Inferior parietal cortex (tissue), 1 donor: ENCODE measurements at regions not wholly inside any gene's neighbourhood (a gene's known extent, or its start where the extent isn't known, plus 50 kb on each side); places are given as distances from the start of the nearest gene placed in this dataset.
A peak's percentile ranks its signal among the peaks of the same experiment; 100 is the strongest.
"Not testable (repeated sequence)": the region's sequence is repeated elsewhere in the genome, so short reads cannot be mapped to it uniquely, and the experiment has no call there.

Source experiments
- DNase-seq: peaks from one replicate; pipeline ENCODE4 v3.0.0-alpha.2; 2016; ENCODE audit errors: extremely low spot score

GRCh38 chr13:62444805-62445204 is 1029.2 kb upstream of the PCDH20 start:
- no peak for DNase-seq

- DNase-seq = no peak
These were observed 1018.4 kb upstream of the PCDH20 start for GRCh38 chr13:62434081-62434480.

DNA sequence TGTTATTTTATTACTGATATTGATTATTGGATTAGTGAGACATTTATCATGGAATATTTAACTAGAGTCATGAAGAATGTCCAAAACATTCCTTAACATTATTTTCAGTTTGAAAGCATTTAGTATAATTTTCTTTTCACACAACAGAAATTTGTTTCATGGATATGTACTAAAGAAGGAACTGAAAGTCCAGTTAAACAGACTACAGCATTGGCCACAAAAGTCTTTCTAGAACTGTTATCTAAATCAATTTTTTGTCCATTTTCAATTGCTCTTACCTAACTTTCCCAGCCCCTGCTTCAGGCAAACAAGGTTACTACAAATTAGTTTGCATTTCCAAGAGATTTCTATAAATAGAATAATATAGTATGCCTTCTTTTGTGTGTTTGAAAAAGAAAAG is 1018.0 kb upstream of the PCDH20 start:
- DNase-seq = no peak

DNA sequence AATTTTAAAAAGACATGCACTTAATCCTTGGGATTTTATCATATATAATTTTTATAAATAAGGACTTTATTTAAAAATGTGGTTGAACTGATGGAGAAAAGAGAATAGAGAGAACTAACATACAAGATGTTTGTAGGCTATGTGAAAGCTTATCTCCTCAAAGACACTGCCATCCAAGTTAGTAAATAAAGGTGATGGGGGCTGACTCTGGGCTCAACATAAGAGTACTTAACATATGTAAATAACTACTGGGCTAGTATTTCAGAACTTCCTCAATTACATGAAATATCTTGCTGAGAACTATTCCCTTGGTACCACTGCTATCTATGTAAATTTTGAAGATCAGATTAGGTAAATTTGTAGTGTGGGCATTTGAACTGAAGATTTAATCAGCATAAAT is 1017.3 kb upstream of the PCDH20 start:
- no peak for DNase-seq

- no peak for DNase-seq
These were observed 1016.6 kb upstream of the PCDH20 start for GRCh38 chr13:62432295-62432694.

DNA sequence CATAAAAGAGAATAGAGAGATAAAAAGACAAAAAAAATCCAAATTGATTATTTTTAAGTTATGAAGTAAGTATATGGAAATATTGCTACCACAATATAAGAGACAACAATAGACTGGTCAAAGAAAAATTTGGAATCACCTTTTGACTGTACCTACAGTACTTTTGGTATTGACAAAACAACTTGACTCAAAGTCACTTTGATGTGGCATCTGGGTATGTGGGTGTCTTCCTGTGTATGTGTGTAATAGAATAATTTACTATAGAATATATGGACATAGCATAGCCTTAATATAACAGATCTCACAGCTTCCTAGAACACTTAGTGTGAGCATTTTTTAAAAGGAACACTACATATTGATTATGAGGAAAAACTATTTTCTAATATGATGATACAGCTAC is 1016.2 kb upstream of the PCDH20 start:
- no peak for DNase-seq

GRCh38 chr13:62418872-62419271 is 1003.2 kb upstream of the PCDH20 start:
- no peak for DNase-seq

- no peak for DNase-seq
These were observed 1002.7 kb upstream of the PCDH20 start for GRCh38 chr13:62418376-62418775.

- no peak for DNase-seq
These were observed 992.2 kb upstream of the PCDH20 start for GRCh38 chr13:62407871-62408270.

DNA sequence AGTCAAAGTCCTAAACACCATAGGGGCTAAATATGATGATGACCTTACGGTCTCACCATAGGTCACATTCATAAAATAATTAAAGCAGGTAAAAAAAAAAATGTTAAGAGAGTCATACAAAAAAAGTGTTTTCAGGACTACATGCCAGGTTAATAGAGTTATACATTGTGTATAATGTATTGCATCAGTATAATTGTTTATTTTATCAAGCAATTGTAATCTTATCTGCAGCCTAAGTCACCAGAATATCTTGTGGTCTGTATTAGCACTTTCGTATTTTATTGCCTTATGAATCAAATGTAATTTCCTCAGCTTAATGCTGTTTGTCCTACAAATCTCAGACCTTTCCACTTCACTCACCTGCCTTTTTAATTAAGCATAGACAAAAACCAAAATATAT is 972.9 kb upstream of the PCDH20 start:
- DNase-seq = no peak

GRCh38 chr13:62387647-62388046 is 972.0 kb upstream of the PCDH20 start:
- DNase-seq = peak; percentile 47

- not testable (repeated sequence) for DNase-seq
These were observed 963.6 kb upstream of the PCDH20 start for GRCh38 chr13:62379241-62379640.

GRCh38 chr13:62377838-62378237 is 962.2 kb upstream of the PCDH20 start:
- no peak for DNase-seq

DNA sequence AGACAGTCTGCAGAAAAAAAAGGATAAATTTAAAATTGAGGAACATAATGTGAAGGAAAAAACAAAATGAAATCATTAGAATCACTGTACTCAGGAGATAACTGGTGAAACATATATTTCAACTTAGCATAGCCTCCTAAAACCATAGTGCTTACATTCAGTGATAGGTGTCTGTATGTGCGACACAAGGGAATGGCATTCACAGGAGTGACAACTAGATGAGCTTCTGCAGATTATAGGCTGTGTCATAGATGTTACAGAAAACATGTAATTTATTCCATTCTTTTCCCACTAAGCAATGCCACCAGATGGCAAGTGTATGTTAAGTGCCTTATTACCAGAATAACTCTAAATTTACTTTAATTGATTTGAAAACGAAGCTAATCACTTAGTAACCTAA is 960.0 kb upstream of the PCDH20 start:
- no peak for DNase-seq

DNA sequence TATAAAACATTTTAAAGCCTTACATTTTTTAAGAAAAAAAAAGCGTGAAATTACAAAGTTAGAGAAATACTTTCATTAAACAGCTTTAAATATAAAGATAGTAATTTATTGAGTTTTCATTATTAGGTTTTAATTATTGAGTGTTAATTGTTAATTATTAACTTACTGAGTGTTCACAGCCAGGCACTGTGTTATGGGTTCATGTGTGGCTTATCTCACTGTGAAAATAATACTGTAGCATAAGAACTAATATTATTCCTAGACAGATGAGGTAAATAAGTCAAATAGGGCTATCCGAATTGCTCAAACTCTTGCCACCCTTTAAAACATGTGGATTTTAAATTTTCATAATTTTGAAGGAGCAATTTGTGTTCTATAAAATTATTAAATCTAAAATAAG is 956.1 kb upstream of the PCDH20 start:
- no peak for DNase-seq

GRCh38 chr13:62367971-62368370 is 952.3 kb upstream of the PCDH20 start:
- DNase-seq = not testable (repeated sequence)

GRCh38 chr13:62360609-62361008 is 945.0 kb upstream of the PCDH20 start:
- DNase-seq = no peak

GRCh38 chr13:62358646-62358932 is 942.9 kb upstream of the PCDH20 start:
- no peak for DNase-seq

DNA sequence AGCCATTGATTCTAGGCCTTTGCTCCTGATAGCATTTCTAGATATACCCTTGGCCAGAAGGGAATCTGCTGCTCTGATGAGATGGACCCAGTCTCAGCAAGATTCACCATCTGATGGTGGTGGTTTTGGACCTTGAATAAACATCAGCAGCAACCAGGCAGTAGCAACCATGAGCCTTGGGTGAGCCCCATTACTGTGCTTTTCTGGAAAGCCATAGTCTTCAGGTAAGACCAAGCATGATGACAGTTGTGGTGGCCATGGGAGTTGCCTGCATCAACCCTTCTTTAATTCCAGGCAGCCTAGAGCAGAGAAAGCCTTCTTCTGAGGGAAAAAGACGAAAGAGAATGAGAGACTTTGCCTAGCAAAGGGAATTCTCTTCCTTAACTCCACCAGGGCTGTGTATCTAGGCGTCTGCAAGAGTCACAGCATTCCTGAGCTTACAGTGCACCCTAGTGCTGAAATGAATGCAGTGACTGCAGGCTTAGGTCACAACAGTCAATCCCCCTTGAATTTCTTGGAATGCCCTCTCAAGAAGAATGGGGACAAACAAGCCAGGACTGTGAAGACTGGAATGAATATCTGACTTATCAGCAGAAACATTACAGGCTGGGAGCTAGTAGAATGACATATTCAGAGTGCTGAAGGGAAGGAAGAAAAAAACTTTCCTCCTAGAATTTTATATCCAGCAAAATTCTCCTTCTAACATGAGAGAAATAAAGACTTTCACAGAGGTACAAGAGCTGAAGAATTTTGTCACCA is 942.4 kb upstream of the PCDH20 start:
- no peak for DNase-seq

- no peak for DNase-seq
These were observed 941.3 kb upstream of the PCDH20 start for GRCh38 chr13:62356977-62357376.

DNA sequence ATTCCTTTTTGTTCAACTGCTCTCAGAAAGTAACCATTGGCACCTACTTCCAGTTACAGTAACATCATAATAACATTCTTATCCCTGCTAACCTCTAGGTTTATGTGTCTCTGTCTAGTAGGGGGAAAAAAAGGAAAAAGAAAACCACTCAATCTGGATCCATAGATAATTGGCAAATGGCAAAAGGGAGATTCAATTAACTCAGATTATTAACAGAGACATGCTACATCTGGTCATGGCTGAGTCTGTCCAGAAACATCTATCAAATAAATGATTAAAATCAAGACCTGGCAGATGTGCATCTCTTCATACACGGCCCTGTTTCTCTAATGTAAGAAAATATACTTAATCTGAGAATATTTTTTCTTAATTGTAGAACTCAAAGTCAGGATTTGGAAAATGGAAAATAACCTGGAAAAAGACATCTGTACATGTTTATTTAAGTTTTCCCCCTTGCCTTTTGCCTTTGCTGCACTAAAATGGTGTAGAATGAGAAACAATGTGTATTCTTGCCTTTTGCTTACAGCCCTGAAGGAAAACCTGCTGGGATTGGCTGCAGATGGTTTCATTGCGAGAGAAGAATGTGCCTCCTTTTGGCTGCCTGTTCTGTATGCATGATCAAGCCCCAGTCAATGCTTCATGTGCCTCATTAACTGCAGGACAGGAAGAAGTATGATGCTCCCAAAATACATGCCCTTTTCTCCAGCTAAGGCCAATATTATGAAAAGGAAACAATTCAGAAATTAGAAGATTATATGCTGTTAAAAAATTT is 921.6 kb upstream of the PCDH20 start:
- DNase-seq = no peak

GRCh38 chr13:62336507-62336906 is 920.9 kb upstream of the PCDH20 start:
- no peak for DNase-seq

DNA sequence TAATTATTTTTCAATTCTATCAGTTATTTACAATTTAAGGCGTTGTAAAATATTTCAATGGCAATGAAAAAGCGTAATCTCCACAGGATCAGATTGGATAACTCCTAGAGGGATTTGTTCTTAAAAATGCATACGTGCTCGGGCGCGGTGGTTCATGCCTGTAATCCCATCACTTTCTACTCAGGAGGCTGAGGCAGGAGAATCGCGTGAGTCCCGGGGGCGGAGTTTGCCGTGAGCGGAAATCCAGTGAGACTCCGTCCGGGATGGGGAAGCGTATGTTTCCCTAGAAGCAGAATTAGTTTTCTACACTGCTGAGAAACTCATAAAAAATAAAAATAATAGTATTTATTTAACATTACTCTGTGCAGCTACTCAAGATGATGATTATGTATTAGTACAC is 917.8 kb upstream of the PCDH20 start:
- no peak for DNase-seq

DNA sequence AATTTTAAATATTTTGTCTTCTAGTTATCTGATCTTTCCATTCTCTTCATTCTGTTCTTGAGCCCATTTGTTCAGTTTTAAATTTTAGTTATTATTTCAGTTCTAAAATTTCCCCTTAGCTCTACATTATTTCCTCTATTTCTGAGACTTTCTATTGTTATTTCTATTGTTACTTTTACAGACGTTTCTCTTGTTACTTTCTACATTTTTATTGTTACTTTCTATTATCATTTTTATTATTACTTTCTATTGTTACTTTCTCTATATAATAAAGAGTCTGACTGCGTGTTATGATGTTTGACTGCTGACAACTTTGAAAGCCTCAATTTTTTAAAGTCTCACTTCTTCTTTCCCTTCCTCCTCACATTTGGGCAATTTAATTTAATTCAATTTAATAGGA is 915.7 kb upstream of the PCDH20 start:
- no peak for DNase-seq
